Osteoblast (primary cell): ENCODE measurements at regions not wholly inside any gene's neighbourhood (a gene's known extent, or its start where the extent isn't known, plus 50 kb on each side); places are given as distances from the start of the nearest gene placed in this dataset.

Source experiments
- DNase-seq: peaks from one replicate; pipeline ENCODE4 v3.0.0; 2011; ENCODE audit warnings: low spot score, mixed read lengths; ENCODE audit not compliant: insufficient read length; ENCODE audit errors: missing footprints
- H2AFZ ChIP-seq: 2 replicates; pipeline ENCODE4 v1.6.0; 2011; ENCODE audit warnings: mild to moderate bottlenecking, low read length
- H3K27ac ChIP-seq: 2 replicates; pipeline ENCODE4 v1.5.1; 2011; ENCODE audit warnings: mild to moderate bottlenecking, low read depth, low read length, moderate library complexity
- H3K27me3 ChIP-seq: 2 replicates; pipeline ENCODE4 v1.6.0; 2012; ENCODE audit warnings: mild to moderate bottlenecking, control low read depth, inconsistent platforms, low read length, moderate library complexity; ENCODE audit not compliant: insufficient read depth
- H3K36me3 ChIP-seq: 2 replicates; pipeline ENCODE4 v1.5.1; 2011; ENCODE audit warnings: mild to moderate bottlenecking, low read length, control low read depth, moderate library complexity; ENCODE audit not compliant: insufficient read depth
- H3K4me1 ChIP-seq: 2 replicates; pipeline ENCODE4 v1.5.1; 2011; ENCODE audit warnings: mild to moderate bottlenecking, low read length, control low read depth, moderate library complexity; ENCODE audit not compliant: insufficient read depth
- H3K4me2 ChIP-seq: 2 replicates; pipeline ENCODE4 v1.6.0; 2011; ENCODE audit warnings: mild to moderate bottlenecking, low read length; ENCODE audit not compliant: insufficient read depth
- H3K4me3 ChIP-seq: fragments of 200-600 bp; sonication (generic); 3 replicates; pipeline ENCODE4 v1.5.1; 2012; ENCODE audit warnings: mild to moderate bottlenecking, low read length, inconsistent platforms; ENCODE audit not compliant: insufficient read depth
- H3K79me2 ChIP-seq: 2 replicates; pipeline ENCODE4 v1.6.0; 2012; ENCODE audit warnings: mild to moderate bottlenecking, low read length, control low read depth, inconsistent platforms; ENCODE audit not compliant: insufficient read depth
- H3K9me3 ChIP-seq: 2 replicates; pipeline ENCODE4 v1.5.1; 2011; ENCODE audit warnings: low read depth, low read length, control low read depth
- H4K20me1 ChIP-seq: 2 replicates; pipeline ENCODE4 v1.6.0; 2012; ENCODE audit warnings: mild to moderate bottlenecking, low read length, control low read depth; ENCODE audit not compliant: insufficient read depth
- TF ChIP-seq, protein P1 (sequence below): IDR thresholded peaks from 2 replicates; pipeline ENCODE4 v1.5.1; 2011; ENCODE audit warnings: mild to moderate bottlenecking, low read depth, low read length, moderate library complexity; ENCODE audit errors: extremely low read depth

DNA sequence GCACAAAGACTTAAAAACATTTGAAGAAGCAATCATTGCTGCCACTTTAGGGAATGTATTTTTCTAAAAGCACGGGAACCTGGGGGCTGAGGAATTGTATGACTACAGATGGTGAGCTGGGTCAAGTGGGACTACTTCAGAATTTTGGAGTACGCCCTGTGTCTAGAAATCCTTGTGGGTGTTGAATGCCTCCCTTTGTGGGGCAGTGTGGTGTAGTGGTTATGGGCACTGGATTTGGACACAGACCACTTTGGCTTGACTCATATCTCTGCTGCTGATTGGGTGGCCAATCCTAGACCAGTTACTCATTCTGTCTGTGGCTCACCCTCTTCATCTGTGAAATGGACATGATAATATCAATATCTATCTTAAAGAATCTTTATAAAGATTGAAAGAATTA is 155.0 kb upstream of the RPS6KA3 start:
- Histone ChIP-seq H3K36me3 (no peaks in the 10 kb centered on the region), H3K27me3 (no peaks in the 10 kb centered on the region), H3K9me3 (no peaks in the 10 kb centered on the region), H3K27ac (no peak overlapping the region), H3K4me3 (no peak overlapping the region), H3K79me2 (no peaks in the 10 kb centered on the region), H3K4me2 (no peak overlapping the region), H2AFZ (no peak overlapping the region), H3K4me1 (no peaks in the 10 kb centered on the region), H4K20me1 (no peaks in the 10 kb centered on the region)
- DNase-seq: no peak
- TF ChIP-seq, protein P1, sequence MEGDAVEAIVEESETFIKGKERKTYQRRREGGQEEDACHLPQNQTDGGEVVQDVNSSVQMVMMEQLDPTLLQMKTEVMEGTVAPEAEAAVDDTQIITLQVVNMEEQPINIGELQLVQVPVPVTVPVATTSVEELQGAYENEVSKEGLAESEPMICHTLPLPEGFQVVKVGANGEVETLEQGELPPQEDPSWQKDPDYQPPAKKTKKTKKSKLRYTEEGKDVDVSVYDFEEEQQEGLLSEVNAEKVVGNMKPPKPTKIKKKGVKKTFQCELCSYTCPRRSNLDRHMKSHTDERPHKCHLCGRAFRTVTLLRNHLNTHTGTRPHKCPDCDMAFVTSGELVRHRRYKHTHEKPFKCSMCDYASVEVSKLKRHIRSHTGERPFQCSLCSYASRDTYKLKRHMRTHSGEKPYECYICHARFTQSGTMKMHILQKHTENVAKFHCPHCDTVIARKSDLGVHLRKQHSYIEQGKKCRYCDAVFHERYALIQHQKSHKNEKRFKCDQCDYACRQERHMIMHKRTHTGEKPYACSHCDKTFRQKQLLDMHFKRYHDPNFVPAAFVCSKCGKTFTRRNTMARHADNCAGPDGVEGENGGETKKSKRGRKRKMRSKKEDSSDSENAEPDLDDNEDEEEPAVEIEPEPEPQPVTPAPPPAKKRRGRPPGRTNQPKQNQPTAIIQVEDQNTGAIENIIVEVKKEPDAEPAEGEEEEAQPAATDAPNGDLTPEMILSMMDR: no peak

DNA sequence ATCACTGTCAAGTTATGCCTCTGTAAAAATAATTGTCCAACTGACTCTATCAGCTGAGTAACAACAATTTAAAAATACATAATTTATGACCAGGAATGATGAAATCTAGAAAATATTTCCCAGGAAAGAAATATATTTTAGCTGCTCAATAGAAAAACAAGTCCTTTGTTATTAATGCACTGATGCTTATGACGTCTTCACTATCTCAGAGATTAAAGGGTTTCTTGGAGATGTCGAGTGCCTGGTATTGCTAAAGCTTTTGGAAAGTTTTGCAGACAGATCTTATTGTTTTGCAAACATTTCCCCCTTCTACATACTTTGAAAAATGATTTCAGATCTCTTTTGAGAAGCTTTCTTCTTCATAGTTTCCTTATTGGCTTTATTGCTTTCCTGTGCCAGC is 154.6 kb upstream of the RPS6KA3 start:
- Histone ChIP-seq H2AFZ (no peak overlapping the region), H3K79me2 (no peaks in the 10 kb centered on the region), H3K4me2 (no peak overlapping the region), H4K20me1 (no peaks in the 10 kb centered on the region), H3K4me1 (no peaks in the 10 kb centered on the region), H3K36me3 (no peaks in the 10 kb centered on the region), H3K27ac (no peak overlapping the region), H3K27me3 (no peaks in the 10 kb centered on the region), H3K4me3 (no peak overlapping the region), H3K9me3 (no peaks in the 10 kb centered on the region)
- DNase-seq: no peak
- TF ChIP-seq, protein P1: no peak

DNA sequence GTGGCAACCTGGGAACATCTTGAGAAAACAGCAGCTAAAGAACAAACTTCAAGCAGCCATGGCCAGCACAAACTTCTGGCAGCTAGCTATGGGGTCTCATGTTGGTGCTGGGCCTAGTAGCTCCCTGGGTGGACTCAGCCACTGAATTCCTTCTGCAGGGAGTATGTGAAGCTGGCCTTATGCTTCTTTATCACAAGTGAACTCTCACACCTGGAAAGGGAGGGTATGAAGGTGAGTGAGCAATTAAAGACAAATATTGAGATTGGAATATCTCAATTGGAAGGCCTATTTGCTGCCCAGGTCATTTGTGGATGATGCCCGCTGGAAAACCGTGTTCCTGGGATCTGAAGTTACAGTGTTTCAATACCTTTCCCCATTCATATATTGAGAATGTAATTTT is 153.3 kb upstream of the RPS6KA3 start:
- Histone ChIP-seq H3K27me3 (no peaks in the 10 kb centered on the region), H4K20me1 (no peaks in the 10 kb centered on the region), H3K4me2 (no peak overlapping the region), H3K79me2 (no peaks in the 10 kb centered on the region), H3K27ac (no peak overlapping the region), H3K4me3 (no peak overlapping the region), H2AFZ (no peak overlapping the region), H3K9me3 (no peaks in the 10 kb centered on the region), H3K4me1 (no peaks in the 10 kb centered on the region), H3K36me3 (no peaks in the 10 kb centered on the region)
- no peak for DNase-seq
- TF ChIP-seq, protein P1: no peak

DNA sequence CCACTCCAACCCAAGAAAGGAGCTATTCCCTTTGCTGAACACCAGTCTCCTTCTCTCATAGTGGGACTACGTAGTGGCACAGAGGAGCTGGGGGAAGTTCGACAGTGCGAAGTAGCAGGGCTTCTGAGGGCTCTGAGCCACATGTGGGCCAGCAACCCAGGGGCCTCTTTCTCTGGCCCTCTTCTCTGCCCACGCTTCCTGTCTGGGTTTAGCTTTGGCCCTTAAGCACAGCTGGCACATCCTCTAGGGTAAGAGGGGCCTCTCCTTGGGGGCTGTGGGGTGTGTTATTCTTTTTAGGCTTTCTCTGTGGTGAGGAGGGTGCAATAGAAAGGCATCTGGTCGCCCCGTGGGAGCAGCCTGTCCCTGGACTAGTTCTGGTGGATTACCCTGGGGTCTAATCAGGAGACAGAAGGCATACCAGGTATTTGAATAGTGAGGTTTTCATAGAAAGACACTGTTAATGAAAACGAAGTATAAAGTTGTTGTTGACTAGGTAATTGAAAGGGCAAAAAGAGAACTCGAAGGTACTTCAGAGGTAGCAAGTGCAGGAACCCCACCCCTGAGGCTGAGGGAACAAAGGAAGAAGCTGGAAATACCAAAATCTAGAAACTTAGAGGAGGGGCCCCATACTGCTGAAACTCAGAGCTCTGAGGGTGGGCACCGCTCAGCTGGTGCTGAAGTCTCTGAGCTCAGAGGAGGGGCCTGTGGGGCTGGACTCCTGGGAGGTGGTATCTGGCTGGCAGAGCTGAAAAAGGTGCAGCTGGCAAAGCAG is 151.9 kb upstream of the RPS6KA3 start:
- H3K4me3 ChIP-seq: no peak overlapping the region
- H3K4me1 ChIP-seq: no peaks in the 10 kb centered on the region
- DNase-seq: no peak
- H3K27ac ChIP-seq: no peak overlapping the region
- TF ChIP-seq, protein P1: no peak
- no peaks in the 10 kb centered on the region for H3K79me2 ChIP-seq
- no peak overlapping the region for H3K4me2 ChIP-seq
- H2AFZ ChIP-seq: no peak overlapping the region
- H3K27me3 ChIP-seq: no peaks in the 10 kb centered on the region
- H4K20me1 ChIP-seq: no peaks in the 10 kb centered on the region
- H3K36me3 ChIP-seq: no peaks in the 10 kb centered on the region
- no peaks in the 10 kb centered on the region for H3K9me3 ChIP-seq
